Fibroblast of lung (primary cell): ENCODE measurements at regions not wholly inside any gene's neighbourhood (a gene's known extent, or its start where the extent isn't known, plus 50 kb on each side); places are given as distances from the start of the nearest gene placed in this dataset.

Source experiments
- CTCF ChIP-seq, 2 donors: IDR thresholded peaks in 1 of 2; conservative IDR thresholded peaks in 1 of 2; 1 replicate in 1 of 2; 2 replicates in 1 of 2; pipeline ENCODE4 v1.5.1; 2011 to 2012; ENCODE audit warnings: low read length in 2 of 2, control low read depth in 1 of 2, inconsistent platforms in 1 of 2, low read depth in 1 of 2, mild to moderate bottlenecking in 1 of 2
- EZH2 ChIP-seq: IDR thresholded peaks from 2 replicates; pipeline ENCODE4 v1.5.1; 2012; ENCODE audit warnings: low read length, control low read depth, mild to moderate bottlenecking; ENCODE audit errors: missing control alignments

- TF ChIP-seq EZH2 (no peak), CTCF (conservative IDR thresholded peaks at IDR 0.05 in 1 of 2, IDR thresholded peaks at IDR 0.05 in 1 of 2; ENCODE audit: low read depth in 1 of 2, low read length in 2 of 2) (no peak)
Observed at GRCh38 chr2:4725618-4726017, 966.6 kb upstream of the SOX11 start.
